ENCODE measurements at regions not wholly inside any gene's neighbourhood (a gene's known extent, or its start where the extent isn't known, plus 50 kb on each side); places are given as distances from the start of the nearest gene placed in this dataset.

DNA sequence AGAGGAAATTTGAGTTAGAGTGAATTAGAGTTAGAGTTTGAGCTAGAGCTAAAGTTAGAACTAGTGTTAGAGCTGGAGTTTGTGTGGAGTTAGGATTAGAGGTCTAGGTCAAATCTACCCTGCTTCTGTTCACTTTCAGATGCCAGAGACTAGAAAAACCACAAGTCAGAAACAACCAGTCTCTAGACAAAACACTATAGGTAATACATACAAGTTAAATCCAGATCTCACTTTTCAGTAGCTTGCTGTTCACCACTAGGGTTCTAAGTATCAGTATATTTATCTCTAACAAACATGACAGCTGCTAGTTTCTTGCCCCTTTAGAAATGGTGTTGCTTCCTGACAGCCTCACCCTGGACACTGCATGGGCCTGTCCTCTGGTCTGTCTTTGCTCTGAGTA, 300.7 kb downstream of the ARAP2 start:
- DNase-seq (ENCODE audit: low read depth): no peak
- peaks cover 2% of the 10 kb centered on the region for H3K4me1 ChIP-seq (ENCODE audit: control insufficient read depth, insufficient read depth, low read length)
- no peaks in the 10 kb centered on the region for H3K36me3 ChIP-seq (ENCODE audit: control insufficient read depth, insufficient read depth, low read length, severe bottlenecking)
- no peaks in the 10 kb centered on the region for H3K9me3 ChIP-seq (ENCODE audit: control insufficient read depth, low read length)
- no peak overlapping the region for H3K4me3 ChIP-seq (ENCODE audit: low read length)
- H3K9ac ChIP-seq (ENCODE audit: low read length): no peak overlapping the region
- H3K27me3 ChIP-seq (replicated peaks; ENCODE audit: control insufficient read depth, insufficient read depth, low read length): no peaks in the 10 kb centered on the region

DNA sequence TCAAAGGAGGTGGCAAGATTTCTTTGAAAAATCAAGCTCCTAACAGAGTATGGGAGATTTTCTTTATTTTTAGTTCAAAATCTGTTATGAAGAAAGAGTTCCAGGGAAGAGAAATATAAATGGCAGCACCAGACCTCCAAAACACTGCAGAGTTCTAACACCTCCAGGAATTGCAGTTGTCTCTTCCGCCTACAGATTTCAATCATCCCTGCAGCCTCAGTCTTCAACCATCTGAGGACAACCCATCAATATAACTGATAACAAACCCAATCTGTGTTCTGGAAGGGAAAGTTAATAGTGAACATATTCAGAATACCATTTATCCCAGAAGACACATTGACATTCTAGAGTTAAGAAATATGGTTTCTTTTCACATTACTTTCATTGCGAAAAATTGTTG, 296.1 kb downstream of the ARAP2 start:
- Histone ChIP-seq H3K36me3 (ENCODE audit: control insufficient read depth, insufficient read depth, low read length, severe bottlenecking) (no peaks in the 10 kb centered on the region), H3K27me3 (replicated peaks; ENCODE audit: control insufficient read depth, insufficient read depth, low read length) (no peaks in the 10 kb centered on the region), H3K4me3 (ENCODE audit: low read length) (no peak overlapping the region), H3K9me3 (ENCODE audit: control insufficient read depth, low read length) (peaks cover 6% of the 10 kb centered on the region), H3K9ac (ENCODE audit: low read length) (no peak overlapping the region), H3K4me1 (ENCODE audit: control insufficient read depth, insufficient read depth, low read length) (no peaks in the 10 kb centered on the region)
- no peak for DNase-seq (ENCODE audit: low read depth)

DNA sequence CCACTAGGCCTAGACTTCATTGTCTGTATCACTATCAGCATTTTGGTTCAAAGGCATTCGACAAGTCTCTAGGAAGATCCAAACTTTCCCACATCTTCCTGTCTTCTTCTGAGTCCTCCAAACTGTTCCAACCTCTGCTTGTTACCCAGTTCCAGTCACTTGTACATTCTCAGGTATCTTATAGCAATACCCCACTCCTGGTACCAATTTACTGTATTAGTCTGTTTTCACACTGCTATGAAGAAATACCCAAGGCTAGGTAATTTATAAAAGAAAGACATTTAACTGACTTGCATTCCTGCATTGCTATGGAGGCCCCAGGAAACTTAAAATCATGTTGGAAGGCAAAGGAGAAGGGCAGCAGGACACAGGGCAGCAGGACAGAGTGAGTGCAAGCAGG, 293.9 kb downstream of the ARAP2 start:
- Histone ChIP-seq H3K27me3 (replicated peaks; ENCODE audit: control insufficient read depth, insufficient read depth, low read length) (no peaks in the 10 kb centered on the region), H3K36me3 (ENCODE audit: control insufficient read depth, insufficient read depth, low read length, severe bottlenecking) (no peaks in the 10 kb centered on the region), H3K9me3 (ENCODE audit: control insufficient read depth, low read length) (peaks cover 13% of the 10 kb centered on the region), H3K9ac (ENCODE audit: low read length) (no peak overlapping the region), H3K4me3 (ENCODE audit: low read length) (no peak overlapping the region), H3K4me1 (ENCODE audit: control insufficient read depth, insufficient read depth, low read length) (no peaks in the 10 kb centered on the region)
- no peak for DNase-seq (ENCODE audit: low read depth)

DNA sequence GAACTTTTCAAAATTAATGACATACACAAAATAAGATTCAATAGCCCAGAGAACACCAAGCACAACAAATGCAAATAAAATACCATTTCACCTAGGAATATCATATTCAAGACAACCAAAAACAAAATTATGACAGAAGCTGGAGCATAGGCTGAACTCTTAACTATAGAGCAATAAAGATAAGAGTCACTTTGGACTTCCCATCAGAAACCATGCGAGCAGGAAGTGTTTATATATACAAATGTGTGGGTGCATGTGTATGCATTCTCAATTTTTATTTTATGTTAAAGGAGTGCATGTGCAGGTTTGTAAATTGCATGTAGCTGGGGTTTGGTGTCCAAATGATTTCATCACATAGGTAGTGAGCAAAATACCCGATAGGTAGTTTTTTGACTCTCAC, 291.6 kb downstream of the ARAP2 start:
- Histone ChIP-seq H3K9me3 (ENCODE audit: control insufficient read depth, low read length) (peaks cover 24% of the 10 kb centered on the region), H3K36me3 (ENCODE audit: control insufficient read depth, insufficient read depth, low read length, severe bottlenecking) (no peaks in the 10 kb centered on the region), H3K27me3 (replicated peaks; ENCODE audit: control insufficient read depth, insufficient read depth, low read length) (no peaks in the 10 kb centered on the region), H3K9ac (ENCODE audit: low read length) (no peak overlapping the region), H3K4me1 (ENCODE audit: control insufficient read depth, insufficient read depth, low read length) (no peaks in the 10 kb centered on the region), H3K4me3 (ENCODE audit: low read length) (no peak overlapping the region)
- no peak for DNase-seq (ENCODE audit: low read depth)

DNA sequence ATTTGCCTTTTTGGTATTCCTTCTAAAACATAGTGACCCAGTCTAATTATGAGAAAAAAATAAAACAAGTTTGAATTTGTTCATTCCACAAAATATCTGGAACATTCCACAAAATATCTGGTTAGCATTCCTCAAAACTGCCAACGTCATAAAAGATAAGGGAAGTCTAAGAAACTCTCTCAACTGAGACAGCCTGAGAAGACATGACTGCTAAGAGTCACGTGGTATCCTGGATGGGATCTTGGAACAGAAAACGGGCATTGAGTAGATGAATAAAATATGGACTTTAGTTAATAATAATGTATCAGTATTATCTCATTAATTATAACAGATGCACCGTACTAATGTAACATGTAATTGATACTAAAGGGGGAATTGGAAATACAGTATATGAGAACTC, 280.9 kb downstream of the ARAP2 start:
- Histone ChIP-seq H3K9ac (ENCODE audit: low read length) (no peak overlapping the region), H3K27me3 (replicated peaks; ENCODE audit: control insufficient read depth, insufficient read depth, low read length) (no peaks in the 10 kb centered on the region), H3K36me3 (ENCODE audit: control insufficient read depth, insufficient read depth, low read length, severe bottlenecking) (no peaks in the 10 kb centered on the region), H3K4me3 (ENCODE audit: low read length) (no peak overlapping the region), H3K9me3 (ENCODE audit: control insufficient read depth, low read length) (no peaks in the 10 kb centered on the region), H3K4me1 (ENCODE audit: control insufficient read depth, insufficient read depth, low read length) (no peaks in the 10 kb centered on the region)
- DNase-seq (ENCODE audit: low read depth): no peak

DNA sequence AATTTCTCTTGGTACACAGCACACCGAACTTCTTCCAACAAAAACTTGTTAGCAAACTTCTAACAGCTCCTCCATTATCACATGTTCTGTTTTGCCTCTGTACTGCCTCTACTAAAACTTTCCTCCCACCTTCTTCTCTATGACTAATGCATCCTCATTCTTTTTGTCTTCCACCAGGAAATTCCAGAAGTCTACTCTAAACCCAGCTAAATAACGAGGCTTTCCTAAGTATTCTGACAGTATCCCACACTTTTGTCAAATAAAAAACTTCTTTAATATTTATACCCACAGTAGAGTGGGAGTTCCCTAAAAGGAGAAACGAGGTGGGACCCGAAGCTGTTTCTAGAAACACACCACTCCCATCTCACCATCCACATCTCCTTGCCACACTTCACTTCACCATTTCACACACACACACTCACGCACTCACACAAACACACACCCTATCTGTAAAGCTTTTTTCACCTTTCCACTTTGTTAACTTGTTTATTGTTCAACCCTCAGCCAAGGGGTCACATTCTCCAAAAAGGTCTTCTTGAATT, 280.3 kb downstream of the ARAP2 start:
- Histone ChIP-seq H3K36me3 (ENCODE audit: control insufficient read depth, insufficient read depth, low read length, severe bottlenecking) (no peaks in the 10 kb centered on the region), H3K9me3 (ENCODE audit: control insufficient read depth, low read length) (no peaks in the 10 kb centered on the region), H3K27me3 (replicated peaks; ENCODE audit: control insufficient read depth, insufficient read depth, low read length) (no peaks in the 10 kb centered on the region), H3K4me1 (ENCODE audit: control insufficient read depth, insufficient read depth, low read length) (no peaks in the 10 kb centered on the region), H3K4me3 (ENCODE audit: low read length) (no peak overlapping the region), H3K9ac (ENCODE audit: low read length) (no peak overlapping the region)
- DNase-seq (ENCODE audit: low read depth): no peak

DNA sequence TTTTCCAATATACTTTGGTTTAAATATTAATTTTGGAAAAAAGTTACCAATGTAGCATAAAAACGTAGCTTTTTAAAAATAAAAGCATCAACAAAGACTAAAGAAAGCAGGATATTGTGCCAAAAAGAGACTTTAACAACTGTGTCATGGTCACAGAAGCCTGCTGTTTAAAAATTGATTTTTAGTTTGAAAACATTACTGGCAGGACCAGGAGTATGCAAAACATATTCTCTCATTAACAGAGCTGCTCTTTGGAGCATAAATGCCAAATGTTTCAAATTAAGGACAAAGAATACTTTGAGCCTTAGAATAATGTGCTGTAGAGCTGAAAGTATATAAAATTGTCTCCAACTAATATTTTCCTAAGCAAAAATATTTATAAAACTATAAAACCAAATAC, 279.0 kb downstream of the ARAP2 start:
- Histone ChIP-seq H3K9me3 (ENCODE audit: control insufficient read depth, low read length) (no peaks in the 10 kb centered on the region), H3K4me1 (ENCODE audit: control insufficient read depth, insufficient read depth, low read length) (no peaks in the 10 kb centered on the region), H3K9ac (ENCODE audit: low read length) (no peak overlapping the region), H3K4me3 (ENCODE audit: low read length) (no peak overlapping the region), H3K36me3 (ENCODE audit: control insufficient read depth, insufficient read depth, low read length, severe bottlenecking) (no peaks in the 10 kb centered on the region), H3K27me3 (replicated peaks; ENCODE audit: control insufficient read depth, insufficient read depth, low read length) (no peaks in the 10 kb centered on the region)
- DNase-seq (ENCODE audit: low read depth): no peak

DNA sequence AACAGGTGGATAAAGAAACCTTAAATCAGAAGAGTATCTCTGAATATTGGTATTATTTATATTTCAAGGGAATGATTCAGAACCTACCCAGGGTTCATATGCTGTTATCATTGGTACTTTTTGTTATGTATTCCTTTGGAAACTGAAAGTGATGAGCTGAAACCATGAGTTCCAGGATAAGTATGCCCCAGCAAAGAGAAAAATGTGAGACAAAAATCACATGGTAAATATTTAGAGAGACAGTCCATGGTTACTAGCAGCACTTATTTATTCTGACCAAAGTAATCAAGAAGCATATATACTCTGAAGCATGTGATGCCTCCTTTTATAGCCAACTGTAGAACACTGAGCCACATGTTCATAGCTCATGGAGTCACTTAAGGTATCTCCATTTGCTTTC, 277.7 kb downstream of the ARAP2 start:
- no peak for DNase-seq (ENCODE audit: low read depth)
- Histone ChIP-seq H3K4me3 (ENCODE audit: low read length) (no peak overlapping the region), H3K9ac (ENCODE audit: low read length) (no peak overlapping the region), H3K4me1 (ENCODE audit: control insufficient read depth, insufficient read depth, low read length) (no peaks in the 10 kb centered on the region), H3K27me3 (replicated peaks; ENCODE audit: control insufficient read depth, insufficient read depth, low read length) (no peaks in the 10 kb centered on the region), H3K36me3 (ENCODE audit: control insufficient read depth, insufficient read depth, low read length, severe bottlenecking) (no peaks in the 10 kb centered on the region), H3K9me3 (ENCODE audit: control insufficient read depth, low read length) (no peaks in the 10 kb centered on the region)

DNA sequence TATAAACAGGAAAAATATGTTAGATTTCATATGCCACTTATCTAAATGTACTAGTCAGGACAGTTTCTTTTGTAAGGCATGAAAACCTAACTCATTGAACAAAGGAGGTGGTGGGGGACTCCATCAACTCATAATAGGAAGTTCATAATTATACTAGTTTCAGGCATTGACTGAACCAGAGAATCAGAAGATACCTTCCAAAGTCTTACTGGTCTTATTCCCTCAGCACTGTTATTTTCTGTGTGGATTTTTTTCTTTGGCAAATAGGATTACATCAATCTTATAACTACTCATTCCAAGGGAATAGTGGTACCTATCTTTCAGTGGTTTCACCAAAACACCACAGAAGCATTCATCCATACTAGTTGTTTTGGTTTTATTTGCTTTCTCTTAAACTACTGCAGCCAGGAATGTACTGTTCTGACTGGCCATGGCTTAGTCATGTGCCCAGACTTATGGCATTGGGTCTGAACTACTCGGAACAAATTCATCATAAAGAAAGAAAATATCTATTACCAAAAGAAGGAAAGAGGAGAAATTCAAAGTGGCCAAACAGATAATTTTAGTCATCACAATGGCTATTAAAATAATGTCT, 273.9 kb downstream of the ARAP2 start:
- Histone ChIP-seq H3K4me1 (ENCODE audit: control insufficient read depth, insufficient read depth, low read length) (no peaks in the 10 kb centered on the region), H3K4me3 (ENCODE audit: low read length) (no peak overlapping the region), H3K9me3 (ENCODE audit: control insufficient read depth, low read length) (no peaks in the 10 kb centered on the region), H3K27me3 (replicated peaks; ENCODE audit: control insufficient read depth, insufficient read depth, low read length) (no peaks in the 10 kb centered on the region), H3K9ac (ENCODE audit: low read length) (no peak overlapping the region), H3K36me3 (ENCODE audit: control insufficient read depth, insufficient read depth, low read length, severe bottlenecking) (no peaks in the 10 kb centered on the region)
- no peak for DNase-seq (ENCODE audit: low read depth)

DNA sequence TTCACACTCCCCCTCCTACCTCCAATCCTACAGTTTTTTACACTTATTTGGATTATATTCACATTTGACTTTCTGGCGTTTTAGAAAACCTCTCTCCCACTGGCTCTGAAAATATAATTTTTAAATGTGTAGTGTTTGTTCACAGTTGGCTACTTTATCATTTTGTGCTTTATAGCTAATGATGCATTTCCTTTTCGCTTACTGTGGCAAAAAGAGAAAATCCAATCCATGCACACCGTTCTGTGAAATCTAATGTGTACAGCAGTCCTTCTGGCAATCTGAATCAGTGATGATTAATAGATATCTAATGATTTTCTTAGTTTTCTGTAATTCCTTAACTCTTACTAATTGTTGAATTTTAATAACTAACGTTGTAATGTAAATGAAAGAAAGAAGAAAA, 271.5 kb downstream of the ARAP2 start:
- Histone ChIP-seq H3K4me3 (ENCODE audit: low read length) (no peak overlapping the region), H3K36me3 (ENCODE audit: control insufficient read depth, insufficient read depth, low read length, severe bottlenecking) (no peaks in the 10 kb centered on the region), H3K9me3 (ENCODE audit: control insufficient read depth, low read length) (no peaks in the 10 kb centered on the region), H3K27me3 (replicated peaks; ENCODE audit: control insufficient read depth, insufficient read depth, low read length) (no peaks in the 10 kb centered on the region), H3K4me1 (ENCODE audit: control insufficient read depth, insufficient read depth, low read length) (no peaks in the 10 kb centered on the region), H3K9ac (ENCODE audit: low read length) (no peak overlapping the region)
- no peak for DNase-seq (ENCODE audit: low read depth)

DNA sequence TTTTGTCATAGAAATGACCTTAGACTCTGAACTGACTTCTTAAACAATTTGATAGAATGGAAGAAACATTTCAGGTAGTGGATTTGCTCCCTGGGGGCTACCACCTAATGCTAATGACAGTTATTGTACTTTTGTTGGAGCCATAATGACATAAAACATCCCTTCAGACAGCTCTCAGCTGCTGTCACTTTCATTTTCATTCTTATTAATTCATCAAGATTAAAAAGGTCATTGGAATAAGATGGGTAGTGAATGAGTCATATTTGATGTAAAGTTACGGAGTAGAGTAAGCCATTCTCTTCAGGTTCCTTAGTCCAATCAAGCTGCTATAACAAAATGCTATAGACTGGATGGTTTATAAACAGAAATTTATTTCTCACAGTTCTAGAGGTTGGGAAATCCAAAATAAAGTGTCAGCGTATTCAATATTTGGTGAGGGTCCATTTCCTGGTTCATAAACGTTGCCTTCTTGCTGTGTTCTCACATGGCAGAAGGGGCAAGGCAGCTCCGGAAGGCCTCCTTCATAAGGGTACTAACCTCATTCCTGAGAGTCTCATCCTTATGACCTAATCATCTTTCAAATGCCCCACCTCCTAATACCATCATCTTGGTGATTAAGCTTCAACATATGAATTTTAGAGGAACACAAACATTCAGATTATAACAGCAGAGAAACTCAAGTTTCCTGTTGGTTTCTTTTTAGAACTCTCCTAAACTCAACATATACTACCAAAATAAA, 268.5 kb downstream of the ARAP2 start:
- Histone ChIP-seq H3K9me3 (ENCODE audit: control insufficient read depth, low read length) (no peaks in the 10 kb centered on the region), H3K4me1 (ENCODE audit: control insufficient read depth, insufficient read depth, low read length) (no peaks in the 10 kb centered on the region), H3K27me3 (replicated peaks; ENCODE audit: control insufficient read depth, insufficient read depth, low read length) (no peaks in the 10 kb centered on the region), H3K36me3 (ENCODE audit: control insufficient read depth, insufficient read depth, low read length, severe bottlenecking) (no peaks in the 10 kb centered on the region), H3K4me3 (ENCODE audit: low read length) (no peak overlapping the region), H3K9ac (ENCODE audit: low read length) (no peak overlapping the region)
- no peak for DNase-seq (ENCODE audit: low read depth)

All from adipocyte (in vitro differentiated cells).